Spleen (tissue), 7 donors: ENCODE measurements at regions not wholly inside any gene's neighbourhood (a gene's known extent, or its start where the extent isn't known, plus 50 kb on each side); places are given as distances from the start of the nearest gene placed in this dataset.

ENCODE experiments used
- POLR2AphosphoS5 ChIP-seq, 3 donors: sonication (generic); formaldehyde crosslinking; IDR thresholded peaks; one replicate each; pipeline ENCODE4 v1.5.1; 2017; ENCODE audit warnings: antibody characterized with exemption in 3 of 3
- TF ChIP-seq, protein P1 (sequence below), 11 experiments: fragments of 200-600 bp in 7 of 11; fragments of 450-650 bp in 4 of 11; sonication (generic) in 4 of 11; IDR thresholded peaks in 8 of 11; conservative IDR thresholded peaks in 3 of 11; 1 replicate in 7 of 11; 2 replicates in 4 of 11; pipeline versions ENCODE4 v1.4.0 to v1.8.0; 2016 to 2021; ENCODE audit warnings: antibody characterized with exemption in 11 of 11, inconsistent platforms in 4 of 11, mild to moderate bottlenecking in 1 of 11
- donor health status: DM: no; HTN: no; CAD: no; lungs with moderate emphysema.
- donor health status: DM: no; HTN: no; CAD: no.
- donor health status: DM: no; HTN: no; CAD: no.

DNA sequence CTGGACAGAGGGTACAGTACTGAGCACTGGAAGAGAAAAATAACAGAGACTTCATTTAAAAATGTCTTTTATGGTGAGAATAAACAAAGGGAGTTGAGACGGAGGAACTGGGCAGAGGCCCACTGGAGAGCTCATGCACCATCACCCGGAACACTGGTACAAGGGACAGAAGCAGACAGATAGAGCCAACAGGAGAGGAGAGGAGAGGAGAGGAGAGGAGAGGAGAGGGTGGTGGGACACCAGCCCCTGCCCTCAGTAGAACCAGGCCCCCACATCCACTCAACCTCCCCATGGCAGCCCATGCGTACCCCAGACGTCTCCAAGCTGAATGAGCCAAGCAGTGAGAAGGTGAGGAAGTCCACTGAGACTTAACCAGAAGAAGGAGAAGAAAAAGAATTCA is 390.5 kb upstream of the CNR1 start:
- TF ChIP-seq POLR2AphosphoS5 (IDR thresholded peaks at IDR 0.05), result no peak
- TF ChIP-seq, protein P1, sequence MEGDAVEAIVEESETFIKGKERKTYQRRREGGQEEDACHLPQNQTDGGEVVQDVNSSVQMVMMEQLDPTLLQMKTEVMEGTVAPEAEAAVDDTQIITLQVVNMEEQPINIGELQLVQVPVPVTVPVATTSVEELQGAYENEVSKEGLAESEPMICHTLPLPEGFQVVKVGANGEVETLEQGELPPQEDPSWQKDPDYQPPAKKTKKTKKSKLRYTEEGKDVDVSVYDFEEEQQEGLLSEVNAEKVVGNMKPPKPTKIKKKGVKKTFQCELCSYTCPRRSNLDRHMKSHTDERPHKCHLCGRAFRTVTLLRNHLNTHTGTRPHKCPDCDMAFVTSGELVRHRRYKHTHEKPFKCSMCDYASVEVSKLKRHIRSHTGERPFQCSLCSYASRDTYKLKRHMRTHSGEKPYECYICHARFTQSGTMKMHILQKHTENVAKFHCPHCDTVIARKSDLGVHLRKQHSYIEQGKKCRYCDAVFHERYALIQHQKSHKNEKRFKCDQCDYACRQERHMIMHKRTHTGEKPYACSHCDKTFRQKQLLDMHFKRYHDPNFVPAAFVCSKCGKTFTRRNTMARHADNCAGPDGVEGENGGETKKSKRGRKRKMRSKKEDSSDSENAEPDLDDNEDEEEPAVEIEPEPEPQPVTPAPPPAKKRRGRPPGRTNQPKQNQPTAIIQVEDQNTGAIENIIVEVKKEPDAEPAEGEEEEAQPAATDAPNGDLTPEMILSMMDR (IDR thresholded peaks at IDR 0.05 in 8 of 11, conservative IDR thresholded peaks at IDR 0.05 in 3 of 11), result no peak
